A549 (cell line): ENCODE measurements at regions not wholly inside any gene's neighbourhood (a gene's known extent, or its start where the extent isn't known, plus 50 kb on each side); places are given as distances from the start of the nearest gene placed in this dataset.

Experiments
- ATAC-seq, 2 experiments: fragments of 200-7000 bp in 1 of 2; fragments of >200 bp in 1 of 2; cut with Nextera tagmentation in 1 of 2; cut with Tn5 transposase in 1 of 2; 3 replicates each; pipeline versions ENCODE4 v1.8.0 to v1.9.1; 2018 to 2020; ENCODE audit warnings: mild to moderate bottlenecking in 1 of 2, moderate library complexity in 1 of 2
- CTCF ChIA-PET: fragments of 300-600 bp; sonication (Branson Sonifier 250); formaldehyde crosslinking; extraction: SDS; loops from one replicate; lab custom pipeline; 2021; ENCODE audit warnings: antibody characterized with exemption, inconsistent platforms; lab: Yijun Ruan, JAX
- POLR2A ChIA-PET: fragments of 350-600 bp; formaldehyde crosslinking; extraction: SDS; loops from one replicate; lab custom pipeline; 2021; ENCODE audit warnings: antibody characterized with exemption, inconsistent platforms; lab: Yijun Ruan, JAX
- DNase-seq, 2 experiments: peaks; one replicate each; pipeline versions ENCODE4 v3.0.0 to v3.0.0-alpha.2; 2011 to 2016; ENCODE audit warnings: low read depth in 1 of 2, low spot score in 1 of 2
- FAIRE-seq: peaks from 2 replicates; lab custom pipeline; 2011; peaks lifted over from hg19 to GRCh38; lab: Jason Lieb, UNC
- H3K27ac ChIP-seq, 2 experiments: fragments of >200 bp; sonication (Bioruptor Twin); formaldehyde crosslinking; 3 replicates each; pipeline ENCODE4 v1.5.1; 2016 to 2017
- H3K4me1 ChIP-seq: fragments of >200 bp; sonication (Bioruptor Twin); formaldehyde crosslinking; 3 replicates; pipeline ENCODE4 v1.6.1; 2016
- H3K4me2 ChIP-seq: fragments of >200 bp; sonication (Bioruptor Twin); formaldehyde crosslinking; 3 replicates; pipeline ENCODE4 v1.6.1; 2016
- H3K4me3 ChIP-seq: fragments of >200 bp; sonication (Bioruptor Twin); formaldehyde crosslinking; 3 replicates; pipeline ENCODE4 v1.5.1; 2016
- H3K9me3 ChIP-seq: fragments of >200 bp; sonication (Bioruptor Twin); formaldehyde crosslinking; 3 replicates; pipeline ENCODE4 v1.6.1; 2016
- CBX2 ChIP-seq: fragments of 200-600 bp; sonication (generic); IDR thresholded peaks from 2 replicates; pipeline ENCODE4 v1.6.1; 2016; ENCODE audit warnings: low read depth, mild to moderate bottlenecking, borderline replicate concordance
- CBX8 ChIP-seq: fragments of 200-600 bp; sonication (generic); IDR thresholded peaks from 2 replicates; pipeline ENCODE4 v1.6.1; 2016
- CEBPB ChIP-seq, 2 experiments: fragments of >200 bp in 1 of 2; sonication (Bioruptor Twin) in 1 of 2; formaldehyde crosslinking in 1 of 2; IDR thresholded peaks; 2 replicates each; pipeline ENCODE4 v1.6.1; 2012 to 2016
- CHD2 ChIP-seq: fragments of 150-350 bp; IDR thresholded peaks from 2 replicates; pipeline ENCODE4 v1.6.1; 2014; ENCODE audit warnings: low read length; ENCODE audit not compliant: partially characterized antibody
- EHF ChIP-seq: fragments of 250-450 bp; sonication (Bioruptor Pico); IDR thresholded peaks from 2 replicates; pipeline ENCODE4 v1.5.0; 2020; ENCODE audit warnings: mild to moderate bottlenecking
- ESRRA ChIP-seq: fragments of 150-350 bp; IDR thresholded peaks from 2 replicates; pipeline ENCODE4 v1.6.1; 2014; ENCODE audit warnings: mild to moderate bottlenecking, low read length, borderline replicate concordance
- FOXS1 ChIP-seq: fragments of 250-450 bp; sonication (Bioruptor Pico); IDR thresholded peaks from 2 replicates; pipeline ENCODE4 v1.5.0; 2020; ENCODE audit warnings: mild to moderate bottlenecking, moderate library complexity
- GATA3 ChIP-seq: IDR thresholded peaks from 2 replicates; pipeline ENCODE4 v1.6.1; 2012; ENCODE audit warnings: borderline replicate concordance
- HDAC2 ChIP-seq: fragments of 200-600 bp; sonication (generic); IDR thresholded peaks from 2 replicates; pipeline ENCODE4 v1.6.1; 2016
- HOXA7 ChIP-seq: fragments of 250-450 bp; sonication (Bioruptor Pico); IDR thresholded peaks from 2 replicates; pipeline ENCODE4 v1.5.0; 2020; ENCODE audit warnings: mild to moderate bottlenecking, moderate library complexity
- JUNB ChIP-seq: fragments of >200 bp; sonication (Bioruptor Twin); formaldehyde crosslinking; IDR thresholded peaks from 2 replicates; pipeline ENCODE4 v1.6.1; 2016
- KDM5A ChIP-seq: fragments of 200-600 bp; sonication (generic); IDR thresholded peaks from 2 replicates; pipeline ENCODE4 v1.6.1; 2016; ENCODE audit warnings: antibody characterized with exemption, mild to moderate bottlenecking
- MAFK ChIP-seq: fragments of 450-650 bp; IDR thresholded peaks from 2 replicates; pipeline ENCODE4 v1.6.1; 2014; ENCODE audit not compliant: partially characterized antibody
- MAZ ChIP-seq: fragments of 150-350 bp; IDR thresholded peaks from 2 replicates; pipeline ENCODE4 v1.6.1; 2014; ENCODE audit warnings: antibody characterized with exemption, low read depth, low read length, borderline replicate concordance
- NPAS2 ChIP-seq: fragments of 250-450 bp; sonication (Bioruptor Pico); IDR thresholded peaks from 2 replicates; pipeline ENCODE4 v1.8.0; 2022; ENCODE audit warnings: mild to moderate bottlenecking, moderate library complexity, borderline replicate concordance
- POLR2A ChIP-seq: IDR thresholded peaks from 2 replicates; pipeline ENCODE4 v1.6.1; 2012; ENCODE audit warnings: mild to moderate bottlenecking, low read length
- RAD21 ChIP-seq, 2 experiments: fragments of >200 bp in 1 of 2; sonication (Bioruptor Twin) in 1 of 2; formaldehyde crosslinking in 1 of 2; IDR thresholded peaks in 1 of 2; conservative IDR thresholded peaks in 1 of 2; 2 replicates in 1 of 2; 3 replicates in 1 of 2; pipeline ENCODE4 v1.6.1; 2012 to 2018; ENCODE audit warnings: inconsistent platforms in 1 of 2
- RCOR1 ChIP-seq: fragments of 150-350 bp; IDR thresholded peaks from 2 replicates; pipeline ENCODE4 v1.6.1; 2014; ENCODE audit warnings: antibody characterized with exemption, low read length, low read depth
- RFX5 ChIP-seq: fragments of 450-650 bp; IDR thresholded peaks from 2 replicates; pipeline ENCODE4 v1.7.1; 2014; ENCODE audit warnings: antibody characterized with exemption, mild to moderate bottlenecking, moderate library complexity
- SMC3 ChIP-seq: fragments of >200 bp; sonication (Bioruptor Twin); formaldehyde crosslinking; IDR thresholded peaks from 3 replicates; pipeline ENCODE4 v1.6.1; 2018; ENCODE audit warnings: inconsistent platforms
- ZSCAN20 ChIP-seq: fragments of 250-450 bp; sonication (Bioruptor Pico); IDR thresholded peaks from 2 replicates; pipeline ENCODE4 v1.8.0; 2022; ENCODE audit warnings: mild to moderate bottlenecking, moderate library complexity
- WGBS: methylation state at CpG from one replicate; pipeline ENCODE4 v1.1.6; 2017; ENCODE audit errors: missing lambda C conversion rate; 5-methylcytosine and 5-hydroxymethylcytosine counted together
- TF ChIP-seq, protein P1 (sequence below): fragments of >200 bp; sonication (Bioruptor Twin); formaldehyde crosslinking; IDR thresholded peaks from 3 replicates; pipeline ENCODE4 v1.6.1; 2016
- TF ChIP-seq, protein P2 (sequence below): fragments of 450-650 bp; IDR thresholded peaks from 2 replicates; pipeline ENCODE4 v1.6.1; 2014; ENCODE audit warnings: antibody characterized with exemption
- TF ChIP-seq, protein P3 (sequence below): IDR thresholded peaks from 2 replicates; pipeline ENCODE4 v1.6.1; 2012

DNA sequence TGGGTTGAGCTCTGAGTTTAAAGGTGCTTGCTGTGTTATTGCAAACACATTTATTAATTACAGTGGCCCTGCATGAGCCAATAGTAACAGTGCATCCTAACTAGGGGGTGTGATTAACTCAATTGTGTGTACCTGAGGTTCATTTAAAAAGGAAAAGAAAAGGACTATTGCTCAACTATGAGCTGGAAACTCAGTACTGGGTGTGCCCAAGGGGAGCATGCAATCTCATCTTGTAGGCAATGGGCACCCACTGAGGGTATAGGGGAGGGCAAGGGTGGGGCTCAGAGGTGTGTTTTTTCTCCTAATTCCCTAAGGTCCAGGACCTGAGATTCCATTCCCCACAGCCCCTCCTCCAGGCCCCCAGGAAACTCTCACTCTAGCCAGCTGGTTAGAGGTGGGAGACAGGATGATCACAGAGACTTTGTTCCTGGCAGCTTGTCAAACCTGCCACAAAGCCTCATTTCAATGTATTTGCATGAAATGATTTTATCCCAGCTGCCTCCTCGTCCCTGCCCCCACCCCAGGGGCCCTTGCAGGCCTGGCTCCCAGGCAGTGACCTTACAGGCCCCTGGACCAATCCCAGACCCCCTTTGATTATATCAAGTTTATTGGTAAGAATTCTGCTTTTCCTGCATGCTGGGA is 220.7 kb downstream of the TBC1D2B start (continued):
- TF ChIP-seq FOXS1 (CRISPR knock-in tag): no peak
- TF ChIP-seq POLR2A: no peak
- TF ChIP-seq MAZ: no peak
- TF ChIP-seq RAD21 (conservative IDR thresholded peaks at IDR 0.05 in 1 of 2, IDR thresholded peaks at IDR 0.05 in 1 of 2): no peak
- TF ChIP-seq, protein P1, sequence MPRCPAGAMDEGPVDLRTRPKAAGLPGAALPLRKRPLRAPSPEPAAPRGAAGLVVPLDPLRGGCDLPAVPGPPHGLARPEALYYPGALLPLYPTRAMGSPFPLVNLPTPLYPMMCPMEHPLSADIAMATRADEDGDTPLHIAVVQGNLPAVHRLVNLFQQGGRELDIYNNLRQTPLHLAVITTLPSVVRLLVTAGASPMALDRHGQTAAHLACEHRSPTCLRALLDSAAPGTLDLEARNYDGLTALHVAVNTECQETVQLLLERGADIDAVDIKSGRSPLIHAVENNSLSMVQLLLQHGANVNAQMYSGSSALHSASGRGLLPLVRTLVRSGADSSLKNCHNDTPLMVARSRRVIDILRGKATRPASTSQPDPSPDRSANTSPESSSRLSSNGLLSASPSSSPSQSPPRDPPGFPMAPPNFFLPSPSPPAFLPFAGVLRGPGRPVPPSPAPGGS: no peak
- no peak for TF ChIP-seq ZSCAN20 (CRISPR knock-in tag)
- no peak for TF ChIP-seq GATA3
- TF ChIP-seq, all 56 proteins: peak for 0

DNA sequence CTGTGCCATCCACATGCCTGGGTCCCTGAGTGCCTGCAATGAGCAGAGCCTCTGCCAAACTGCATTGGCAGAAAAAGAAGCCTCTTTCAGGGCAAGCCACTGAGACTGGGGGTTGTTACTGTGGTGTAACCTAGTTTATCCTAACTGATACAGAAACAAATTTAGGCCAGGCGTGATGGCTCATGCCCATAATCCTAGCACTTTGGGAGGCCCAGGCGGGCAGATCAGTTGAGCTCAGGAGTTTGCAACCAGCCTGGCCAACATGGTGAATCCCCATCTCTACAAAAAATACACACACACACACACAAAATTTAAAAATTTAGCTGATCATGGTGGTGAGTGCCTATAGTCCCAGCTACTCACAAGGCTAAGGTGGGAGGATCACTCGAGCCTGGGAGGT is 221.6 kb downstream of the TBC1D2B start:
- ATAC-seq (no peak), FAIRE-seq (no peak), DNase-seq (no peak)
- TF ChIP-seq RCOR1 (no peak), NPAS2 (no peak)
- 42% methylated on average over 3 of the region's 3 CpGs for WGBS
- Histone ChIP-seq H3K27ac (no peak overlapping the region), H3K4me1 (no peaks in the 10 kb centered on the region), H3K4me2 (no peak overlapping the region), H3K4me3 (no peak overlapping the region), H3K9me3 (peaks cover 1% of the 10 kb centered on the region; the same call in 1 of the 3 replicates)
- POLR2A ChIA-PET: no interaction called here
- CTCF ChIA-PET: interaction anchor here (0.6 to 3.1 kb wide), 5 partner anchors 14 to 379 kb away, joined by 3 to 15 read pairs (median 4); no protein-coding TSS in a partner anchor

DNA sequence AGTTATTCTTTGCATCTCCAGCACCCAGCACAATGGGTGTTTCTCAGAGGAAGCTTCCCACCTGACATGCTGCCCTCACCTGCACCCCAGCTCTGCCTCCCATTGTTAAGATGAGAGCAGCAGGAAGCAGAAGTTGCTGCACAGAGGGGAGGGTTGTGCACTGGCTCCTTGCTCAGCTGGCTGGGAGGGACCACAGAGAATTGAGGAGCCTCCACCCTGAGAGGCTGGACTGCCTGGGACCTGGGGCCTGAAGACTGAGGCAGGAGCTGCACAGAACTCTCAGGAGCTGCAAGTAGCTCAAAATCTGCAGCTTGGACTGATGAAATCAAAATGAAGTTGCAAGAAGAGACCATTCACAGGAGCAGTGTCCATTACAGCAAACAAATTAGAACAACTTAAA is 222.3 kb upstream of the LINGO1 start:
- no peak overlapping the region for H3K27ac ChIP-seq
- POLR2A ChIA-PET: no interaction called here
- no peak for FAIRE-seq
- H3K9me3 ChIP-seq: peaks cover 10% of the 10 kb centered on the region
- CTCF ChIA-PET: interaction anchor here (0.9 to 3.1 kb wide), 5 partner anchors 11 to 209 kb away, joined by 3 to 15 read pairs (median 3); no protein-coding TSS in a partner anchor
- no peak for ATAC-seq
- TF ChIP-seq JUNB (no peak), CEBPB (IDR thresholded peaks at IDR 0.05) (no peak), GATA3 (no peak), SMC3 (no peak)
- H3K4me3 ChIP-seq: no peak overlapping the region
- H3K4me2 ChIP-seq: no peak overlapping the region
- H3K4me1 ChIP-seq: no peaks in the 10 kb centered on the region
- DNase-seq: no peak

DNA sequence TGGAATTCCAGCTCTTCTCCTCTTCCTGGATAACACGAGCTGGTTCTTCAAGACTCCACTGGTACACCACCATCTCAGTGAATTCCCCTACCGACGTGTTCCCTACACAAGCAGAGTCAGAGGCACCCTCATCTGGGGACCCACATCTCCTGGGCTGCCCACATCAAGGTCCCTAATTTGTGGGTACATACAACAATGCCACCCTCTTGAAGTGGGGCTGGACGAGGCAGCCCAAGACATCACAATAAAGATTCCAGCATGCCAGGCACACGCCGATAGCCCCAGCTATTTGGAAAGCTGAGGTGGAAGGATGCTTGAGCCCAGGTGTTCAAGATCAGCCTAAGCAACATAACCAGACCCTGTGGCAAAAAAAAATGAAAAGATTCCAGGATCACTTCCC is 221.2 kb upstream of the LINGO1 start:
- peaks cover 18% of the 10 kb centered on the region for H3K9me3 ChIP-seq
- ChIA-PET CTCF (interaction anchor here (1.1 to 1.5 kb wide), 3 partner anchors 17 to 220 kb away, joined by 3 to 5 read pairs (median 4); no protein-coding TSS in a partner anchor), POLR2A (no interaction called here)
- no peak overlapping the region for H3K27ac ChIP-seq
- no peak overlapping the region for H3K4me3 ChIP-seq
- H3K4me1 ChIP-seq: no peaks in the 10 kb centered on the region
- DNase-seq (no peak), FAIRE-seq (no peak), ATAC-seq (no peak)
- no peak overlapping the region for H3K4me2 ChIP-seq
- no peak for TF ChIP-seq KDM5A
- TF ChIP-seq CBX2: no peak
- no peak for TF ChIP-seq RFX5
- TF ChIP-seq, protein P2, sequence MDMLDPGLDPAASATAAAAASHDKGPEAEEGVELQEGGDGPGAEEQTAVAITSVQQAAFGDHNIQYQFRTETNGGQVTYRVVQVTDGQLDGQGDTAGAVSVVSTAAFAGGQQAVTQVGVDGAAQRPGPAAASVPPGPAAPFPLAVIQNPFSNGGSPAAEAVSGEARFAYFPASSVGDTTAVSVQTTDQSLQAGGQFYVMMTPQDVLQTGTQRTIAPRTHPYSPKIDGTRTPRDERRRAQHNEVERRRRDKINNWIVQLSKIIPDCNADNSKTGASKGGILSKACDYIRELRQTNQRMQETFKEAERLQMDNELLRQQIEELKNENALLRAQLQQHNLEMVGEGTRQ: no peak
- TF ChIP-seq CBX8: no peak
- TF ChIP-seq, protein P3, sequence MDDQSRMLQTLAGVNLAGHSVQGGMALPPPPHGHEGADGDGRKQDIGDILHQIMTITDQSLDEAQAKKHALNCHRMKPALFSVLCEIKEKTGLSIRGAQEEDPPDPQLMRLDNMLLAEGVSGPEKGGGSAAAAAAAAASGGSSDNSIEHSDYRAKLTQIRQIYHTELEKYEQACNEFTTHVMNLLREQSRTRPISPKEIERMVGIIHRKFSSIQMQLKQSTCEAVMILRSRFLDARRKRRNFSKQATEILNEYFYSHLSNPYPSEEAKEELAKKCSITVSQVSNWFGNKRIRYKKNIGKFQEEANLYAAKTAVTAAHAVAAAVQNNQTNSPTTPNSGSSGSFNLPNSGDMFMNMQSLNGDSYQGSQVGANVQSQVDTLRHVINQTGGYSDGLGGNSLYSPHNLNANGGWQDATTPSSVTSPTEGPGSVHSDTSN: no peak
- TF ChIP-seq HOXA7: no peak
- TF ChIP-seq EHF (CRISPR knock-in tag): no peak
- no peak for TF ChIP-seq MAFK
- TF ChIP-seq HDAC2: no peak
- no peak for TF ChIP-seq GATA3
- no peak for TF ChIP-seq ESRRA
- no peak for TF ChIP-seq CHD2
- 20% methylated on average over 6 of the region's 6 CpGs for WGBS
